Stimulated activated CD4-positive, alpha-beta T cell treated with anti-CD3 and anti-CD28 coated beads, Interleukin-4, amount 100 ng/mL, for 1 hour (primary cell): ENCODE measurements at regions not wholly inside any gene's neighbourhood (a gene's known extent, or its start where the extent isn't known, plus 50 kb on each side); places are given as distances from the start of the nearest gene placed in this dataset.
"Not testable (repeated sequence)": the region's sequence is repeated elsewhere in the genome, so short reads cannot be mapped to it uniquely, and the experiment has no call there.

Experiments used
- DNase-seq: peaks from one replicate; pipeline ENCODE4 v3.0.0-alpha.2; 2020

DNA sequence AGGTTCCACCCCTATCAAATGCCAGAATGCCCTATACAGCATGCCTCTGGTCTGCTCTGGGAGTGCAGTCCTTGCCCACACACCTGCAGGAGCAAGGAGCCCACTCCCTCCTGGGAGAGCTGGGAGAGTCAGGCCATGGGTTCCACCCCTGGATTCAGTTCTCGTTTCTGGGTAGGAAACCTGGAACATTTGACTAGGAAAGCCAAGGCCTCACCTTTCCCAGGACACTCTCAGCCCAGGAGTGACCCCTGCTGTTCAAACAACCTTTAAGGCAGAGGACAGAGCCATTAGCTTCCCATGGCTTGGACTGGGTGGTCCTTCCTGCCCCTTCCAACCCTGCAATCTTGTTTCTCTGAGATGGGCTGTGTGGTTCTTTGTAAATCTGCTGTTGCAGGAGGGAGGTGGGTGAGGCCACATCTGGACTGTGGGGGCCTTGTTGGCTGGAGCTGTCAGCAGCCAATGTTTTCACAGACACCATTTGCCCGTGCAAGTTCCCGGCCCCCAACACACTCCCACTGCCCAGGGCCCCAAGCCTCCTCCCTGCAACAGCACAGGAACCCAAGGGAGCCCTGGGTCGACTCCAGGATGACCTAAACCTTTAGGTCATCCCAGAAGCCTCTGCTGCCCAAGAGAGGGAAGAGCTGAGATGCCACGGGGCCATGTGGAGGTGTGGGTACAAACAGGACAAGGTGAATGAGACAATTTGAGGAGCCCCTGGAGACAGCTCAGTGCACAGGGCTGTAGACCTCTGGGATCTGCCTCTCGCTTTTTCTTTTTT is 104.4 kb downstream of the PJA1 start:
- DNase-seq: no peak

DNA sequence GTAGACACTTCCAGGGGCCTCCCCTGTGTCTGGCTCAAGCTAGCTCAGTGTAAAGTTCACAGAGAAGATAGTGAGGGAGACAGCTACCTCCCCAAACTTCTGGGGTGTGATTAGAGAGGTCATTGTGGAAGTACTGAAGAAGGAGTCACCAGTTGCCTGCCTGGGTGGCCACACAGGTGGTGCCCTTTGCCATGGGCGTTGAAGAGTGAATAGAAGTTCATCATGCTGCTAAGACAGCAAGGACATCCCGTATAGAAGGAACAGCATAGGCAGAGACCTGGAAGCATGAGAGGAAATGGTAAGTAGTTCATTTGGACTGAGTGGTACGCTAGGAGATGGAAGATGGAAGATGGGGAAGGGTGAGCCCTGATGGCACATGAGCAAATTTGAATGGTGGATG is 110.1 kb downstream of the PJA1 start:
- no peak for DNase-seq

DNA sequence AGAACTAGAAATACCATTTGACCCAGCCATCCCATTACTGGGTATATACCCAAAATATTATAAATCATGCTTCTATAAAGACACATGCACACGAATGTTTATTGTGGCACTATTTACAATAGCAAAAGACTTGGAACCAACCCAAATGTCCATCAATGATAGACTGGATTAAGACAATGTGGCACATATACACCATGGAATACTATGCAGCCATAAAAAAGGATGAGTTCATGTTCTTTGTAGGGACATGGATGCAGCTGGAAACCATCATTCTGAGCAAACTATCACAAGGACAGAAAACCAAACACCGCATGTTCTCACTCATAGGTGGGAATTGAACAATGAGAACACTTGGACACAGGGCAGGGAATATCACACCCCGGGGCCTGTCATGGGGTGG is 110.8 kb downstream of the PJA1 start:
- DNase-seq: not testable (repeated sequence)

DNA sequence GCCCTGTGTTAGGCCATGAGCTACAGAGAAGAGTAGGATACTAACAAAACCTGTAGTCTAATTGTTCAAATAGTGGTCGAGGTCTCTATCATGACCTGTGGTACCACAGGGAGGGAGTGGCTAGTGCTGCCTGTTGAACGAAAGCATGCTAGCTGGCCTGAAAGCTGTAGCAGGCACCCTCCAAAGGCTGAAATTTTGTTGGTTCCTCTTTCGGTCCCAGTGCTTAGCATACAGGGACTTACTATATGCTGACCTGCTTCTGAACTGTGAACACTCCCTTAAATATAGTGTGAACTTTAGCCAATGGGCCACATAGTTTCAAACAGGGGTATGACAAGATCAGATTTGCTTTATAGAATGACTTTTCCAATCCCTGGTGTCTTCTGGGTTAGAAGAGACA is 113.4 kb downstream of the PJA1 start:
- no peak for DNase-seq

DNA sequence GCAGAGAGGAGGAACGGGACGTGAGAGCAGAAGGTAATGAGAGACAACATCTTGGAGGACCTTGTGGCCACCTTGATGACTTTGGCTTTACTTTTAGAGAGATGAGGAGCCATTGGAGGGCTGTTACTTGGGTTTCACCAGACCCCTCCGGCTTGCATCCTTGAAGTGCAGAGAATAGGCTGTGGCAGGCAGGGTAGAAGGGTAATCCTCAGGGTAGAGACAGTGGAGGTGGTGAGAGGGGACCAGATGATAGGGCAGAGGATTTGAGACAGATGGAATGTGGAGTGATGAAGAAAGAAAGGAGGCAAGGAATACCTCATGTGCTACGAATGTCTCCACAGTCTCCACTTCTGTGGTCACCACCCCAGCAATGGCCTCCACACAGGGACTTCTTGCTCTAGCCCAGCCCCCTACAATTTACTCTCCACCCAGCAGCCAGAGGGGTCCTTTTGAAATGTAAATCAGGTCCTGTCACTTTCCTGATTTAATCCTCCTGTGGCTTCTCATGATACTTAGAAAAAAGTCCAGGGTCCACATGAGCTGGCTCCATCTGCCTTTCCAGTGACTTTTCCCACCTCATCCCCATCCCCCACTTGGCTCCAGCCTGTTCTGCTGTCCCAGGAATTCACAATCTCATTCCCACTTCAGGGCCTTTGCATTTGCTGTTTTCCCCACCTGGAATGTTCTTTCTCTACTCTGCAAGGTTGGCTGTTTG is 115.0 kb downstream of the PJA1 start:
- DNase-seq: no peak

DNA sequence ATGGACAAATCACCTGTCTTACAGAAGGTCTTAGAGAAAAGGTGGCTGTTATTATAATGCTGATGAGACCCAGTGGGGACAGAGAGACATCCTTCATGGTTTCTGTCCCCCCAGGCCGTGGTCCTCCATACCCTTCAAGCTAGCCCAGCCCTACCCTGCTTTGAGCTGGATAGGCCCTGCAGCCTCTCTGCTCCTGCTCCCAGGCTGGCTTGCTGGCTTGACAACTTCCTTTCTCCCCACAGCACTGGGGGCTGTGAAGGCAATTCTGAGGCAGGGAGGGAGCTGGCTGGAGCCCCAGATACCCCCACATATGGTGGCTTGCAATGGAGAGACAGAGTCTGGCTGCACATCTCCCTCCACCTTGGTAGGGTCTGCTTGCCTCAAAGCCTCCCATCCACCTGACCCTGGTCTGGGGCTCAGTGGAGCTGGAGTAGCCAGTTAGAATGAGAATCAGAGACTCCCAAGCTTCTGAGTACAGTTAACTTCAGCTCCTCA is 118.2 kb downstream of the PJA1 start:
- DNase-seq: no peak

DNA sequence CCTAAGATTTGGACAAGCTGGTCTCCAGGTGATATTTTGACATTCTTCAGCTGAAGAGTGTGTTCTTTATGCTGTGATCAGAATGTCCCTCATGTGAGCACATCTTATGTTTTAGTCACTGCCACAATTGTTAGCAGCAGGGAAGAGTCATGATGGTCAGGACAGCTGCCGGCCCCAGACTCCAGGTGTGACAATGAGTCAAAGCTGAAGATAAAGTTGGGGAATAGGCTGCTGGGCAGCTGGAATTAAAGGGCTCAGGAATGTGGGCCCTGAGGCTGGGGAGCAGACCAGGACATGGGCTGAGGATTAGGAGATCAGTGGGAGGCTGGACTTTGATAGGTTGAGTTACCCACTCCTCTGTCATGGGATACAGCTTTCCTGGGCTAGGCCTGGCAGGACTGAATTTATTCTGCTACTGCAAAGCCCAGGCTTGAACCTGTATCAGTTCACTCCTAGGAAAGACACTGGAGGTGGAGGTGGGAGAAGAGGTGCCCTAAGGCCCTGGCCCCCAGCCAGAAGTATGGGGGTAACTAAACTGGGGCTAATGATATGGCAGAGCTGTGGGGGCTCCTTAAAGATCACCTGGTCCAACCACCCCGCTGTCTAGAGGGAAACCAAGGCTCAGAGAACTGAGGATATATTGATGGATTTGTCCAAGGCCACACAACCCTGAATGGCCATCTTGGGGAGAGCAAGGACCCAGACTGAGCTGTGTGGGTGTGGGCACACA is 119.5 kb downstream of the PJA1 start:
- DNase-seq: no peak

DNA sequence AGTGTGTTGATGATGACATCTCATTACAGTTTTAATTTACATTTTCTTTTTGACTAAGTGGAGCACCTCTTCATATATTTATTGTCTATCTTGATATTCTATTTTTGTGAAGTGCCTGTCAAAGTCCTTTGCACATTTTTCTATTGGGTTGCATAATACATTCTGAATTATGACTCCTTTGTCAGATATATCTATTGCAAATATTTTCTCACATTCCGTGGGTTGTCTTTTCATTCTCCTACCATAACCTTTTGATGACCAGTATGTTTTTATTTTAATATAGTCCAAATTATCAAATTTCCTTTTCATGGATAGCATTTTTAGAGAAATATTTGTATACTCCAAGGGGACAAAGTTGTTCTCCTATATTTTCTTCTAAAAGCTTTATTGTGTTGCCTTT is 126.4 kb downstream of the PJA1 start:
- no peak for DNase-seq

DNA sequence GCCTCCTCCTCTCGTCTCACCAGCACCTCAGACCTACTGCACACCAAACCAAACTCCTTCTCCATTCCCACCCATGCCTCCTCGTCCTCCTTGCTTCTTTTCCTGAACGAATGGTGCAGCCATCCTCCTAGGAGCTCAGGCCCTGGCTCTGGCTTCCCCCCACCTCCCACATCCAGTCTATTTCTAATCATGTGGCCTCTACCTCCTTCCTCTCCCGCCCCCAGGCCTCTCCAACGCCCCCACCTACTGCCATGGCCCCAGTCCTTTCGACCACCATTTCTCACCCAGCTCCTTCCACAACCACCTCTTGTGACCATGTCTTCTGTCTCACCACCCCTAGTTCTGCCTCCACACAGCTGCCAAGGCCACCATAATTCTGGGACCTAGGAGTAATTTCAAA is 127.1 kb downstream of the PJA1 start:
- DNase-seq: no peak

DNA sequence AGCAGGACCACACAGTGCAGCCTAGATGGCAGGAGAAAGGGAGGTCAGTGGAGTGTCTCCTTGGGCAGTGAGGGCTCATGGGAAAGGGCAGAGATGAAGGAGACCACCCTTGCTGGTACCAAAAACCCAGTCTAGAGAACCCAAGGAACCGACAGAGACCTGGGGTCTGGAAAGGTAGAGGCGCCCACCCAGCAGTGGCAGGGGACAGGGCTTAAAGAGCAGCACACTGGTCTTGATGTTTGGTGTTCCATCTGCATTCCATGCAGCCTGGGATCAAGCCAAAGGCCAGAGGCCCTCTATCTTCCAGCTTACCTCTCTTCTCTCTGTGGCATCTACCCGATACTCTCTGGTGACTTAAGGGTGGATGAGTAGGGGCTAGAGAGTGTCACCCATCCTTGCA is 127.5 kb downstream of the PJA1 start:
- no peak for DNase-seq

DNA sequence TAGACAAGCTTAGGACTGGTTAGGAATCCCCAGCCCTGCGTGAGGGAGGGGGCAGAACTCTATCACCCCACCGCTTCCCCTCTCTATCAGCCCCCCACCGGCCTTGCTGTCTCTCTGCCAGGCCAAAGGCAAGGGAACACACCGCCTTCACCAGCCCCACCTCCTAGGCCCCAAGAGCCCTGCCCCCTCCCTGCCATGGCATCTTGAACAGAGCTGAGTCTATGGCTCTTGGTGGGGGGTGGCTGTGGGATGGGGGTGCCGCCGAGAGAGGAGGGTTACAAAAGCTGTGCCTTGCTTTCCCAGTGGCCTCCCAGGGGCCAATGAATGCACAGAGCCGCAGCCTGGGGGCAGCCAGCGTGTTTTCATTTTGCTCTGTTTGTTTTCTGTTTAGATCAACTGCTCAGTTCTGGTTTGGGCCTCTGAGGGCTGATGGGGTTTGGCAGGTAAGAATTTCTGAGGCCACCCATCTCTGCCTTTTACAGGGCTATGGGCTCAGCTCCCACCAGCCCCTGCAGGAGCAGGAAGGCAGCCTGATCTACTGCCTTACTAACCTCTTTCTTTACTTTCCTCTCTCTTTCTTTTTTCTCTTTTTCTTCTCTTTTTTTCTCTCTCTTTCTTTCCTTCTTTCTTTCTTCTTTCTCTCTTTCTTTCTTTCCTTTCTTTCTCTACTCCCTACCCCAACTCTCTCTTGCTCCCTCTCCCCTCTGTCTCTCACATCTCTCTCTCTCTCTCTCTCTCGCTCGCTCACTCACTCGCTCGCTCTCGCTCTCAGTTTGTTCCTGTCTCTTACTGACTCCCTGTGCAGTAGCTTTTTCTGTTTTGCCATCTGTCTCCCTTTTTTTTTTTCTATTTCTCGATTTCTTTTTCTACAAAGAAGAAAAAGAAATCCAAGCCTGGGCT is 128.3 kb downstream of the PJA1 start:
- DNase-seq: no peak

DNA sequence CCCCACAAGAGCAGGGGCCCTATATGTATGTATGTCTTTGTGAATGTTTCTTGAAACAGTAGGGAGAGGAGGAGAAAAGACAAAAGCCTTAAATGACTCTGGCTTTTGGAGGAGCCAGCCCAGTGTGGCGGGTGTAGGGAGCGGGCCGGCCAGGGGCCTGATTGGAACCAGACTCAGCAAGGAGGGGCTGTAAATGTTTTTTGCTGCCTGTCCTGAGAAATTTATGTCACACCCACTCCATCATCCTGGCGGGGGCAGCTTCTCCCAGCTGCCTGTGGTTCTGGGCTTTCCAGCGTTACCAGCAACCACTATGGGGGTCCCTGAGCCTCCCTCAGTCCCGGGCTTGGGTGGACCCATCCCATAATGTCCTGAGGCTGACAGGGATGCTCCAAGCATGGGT is 130.8 kb downstream of the PJA1 start:
- DNase-seq: no peak

DNA sequence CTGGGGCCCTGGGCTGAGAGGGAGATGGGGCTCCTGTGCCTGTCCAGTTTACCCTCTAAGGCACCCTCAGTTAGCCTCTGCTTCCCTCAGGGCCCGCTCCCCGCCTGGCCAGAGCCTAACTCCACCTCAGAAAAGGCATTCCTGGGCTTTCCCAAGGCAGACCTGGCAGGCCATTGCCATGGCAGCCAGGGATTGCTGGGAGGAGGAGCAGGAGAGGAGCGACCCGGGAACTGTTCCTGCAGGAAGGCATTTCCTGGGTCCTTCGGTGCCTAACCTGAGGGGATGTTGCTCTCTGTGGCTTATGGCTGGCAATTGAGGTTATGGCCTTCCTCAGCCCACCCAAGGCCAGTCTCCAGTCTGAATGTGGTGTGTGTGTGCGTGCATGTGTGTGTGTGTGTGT is 131.3 kb downstream of the PJA1 start:
- DNase-seq: no peak

DNA sequence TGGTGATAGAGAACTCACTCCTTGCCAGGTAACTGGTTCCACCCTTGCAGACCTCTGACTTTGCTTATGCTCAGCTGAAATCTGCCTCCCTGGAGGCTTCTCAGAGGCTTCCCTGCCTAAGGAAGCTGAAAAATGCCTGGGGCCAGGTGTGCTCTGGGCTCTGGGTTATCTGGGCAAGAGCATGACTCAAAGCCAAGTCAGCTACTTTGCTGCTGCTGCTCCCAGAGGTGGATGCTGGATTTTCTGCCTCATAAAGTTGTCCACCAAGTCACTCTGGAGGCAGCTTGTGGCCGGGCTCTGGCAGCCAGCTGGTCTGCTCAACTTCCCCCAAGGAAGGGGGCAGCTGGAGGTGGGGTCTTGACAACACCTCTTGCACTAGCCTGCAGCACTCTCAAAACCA is 132.7 kb downstream of the PJA1 start:
- no peak for DNase-seq

DNA sequence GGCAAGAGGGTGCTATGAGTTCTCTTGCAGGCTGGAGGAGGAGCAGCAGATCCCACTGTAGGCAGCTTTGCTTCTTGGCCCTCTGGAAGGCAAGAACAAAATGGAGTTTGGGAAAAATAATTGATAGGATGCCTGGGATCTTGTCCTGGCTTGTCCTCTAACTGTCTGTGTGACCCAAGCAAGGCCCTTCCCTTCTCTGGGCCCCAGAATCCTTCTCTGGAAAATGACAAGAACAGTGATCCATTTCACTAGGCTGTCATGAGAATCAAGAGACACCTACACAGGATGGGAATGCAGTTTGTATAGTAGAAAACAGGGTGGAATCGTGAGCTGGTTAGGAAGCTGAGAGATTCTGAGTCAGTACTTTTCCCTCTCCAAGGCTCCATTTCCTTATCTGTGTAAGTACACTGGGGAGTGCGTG is 133.3 kb downstream of the PJA1 start:
- no peak for DNase-seq

DNA sequence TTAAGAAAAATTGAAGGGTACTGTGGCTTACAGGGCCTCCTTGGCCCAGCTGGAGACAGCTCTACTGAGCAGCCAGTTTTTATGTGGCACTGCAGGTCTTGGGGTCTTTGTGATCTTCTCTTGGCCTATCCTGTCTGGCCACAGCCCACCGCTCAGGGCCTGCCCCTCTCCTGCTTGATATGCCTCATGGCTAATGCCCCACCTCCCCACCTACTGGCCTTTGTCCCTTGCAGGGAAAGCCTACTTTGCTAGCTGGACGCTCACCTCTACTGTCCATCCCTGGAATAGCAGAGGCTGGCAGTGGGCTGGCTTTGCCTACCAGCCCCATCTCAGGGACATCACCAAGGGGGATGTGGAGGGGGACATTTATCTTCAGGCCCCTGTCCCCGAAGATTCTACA is 134.1 kb downstream of the PJA1 start:
- DNase-seq: no peak

DNA sequence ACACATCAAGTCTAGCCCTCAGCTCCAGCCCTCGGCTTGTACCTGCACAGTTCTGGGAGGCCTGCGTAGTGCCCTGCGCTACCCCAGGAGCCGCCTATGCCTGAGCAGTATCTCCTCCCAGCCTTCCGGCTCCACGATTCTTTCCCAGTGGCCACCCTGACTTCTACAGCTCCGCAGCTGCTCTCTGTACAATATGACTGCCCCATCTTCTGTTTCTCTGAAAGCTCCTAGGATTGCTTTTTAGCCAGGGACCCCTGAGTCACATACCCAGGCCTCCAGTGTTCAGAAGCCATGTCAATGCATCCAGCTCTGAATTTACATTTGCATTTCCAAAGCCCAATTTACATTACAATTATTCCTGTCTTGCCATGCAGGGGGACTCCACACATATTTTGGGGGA is 135.5 kb downstream of the PJA1 start:
- no peak for DNase-seq

DNA sequence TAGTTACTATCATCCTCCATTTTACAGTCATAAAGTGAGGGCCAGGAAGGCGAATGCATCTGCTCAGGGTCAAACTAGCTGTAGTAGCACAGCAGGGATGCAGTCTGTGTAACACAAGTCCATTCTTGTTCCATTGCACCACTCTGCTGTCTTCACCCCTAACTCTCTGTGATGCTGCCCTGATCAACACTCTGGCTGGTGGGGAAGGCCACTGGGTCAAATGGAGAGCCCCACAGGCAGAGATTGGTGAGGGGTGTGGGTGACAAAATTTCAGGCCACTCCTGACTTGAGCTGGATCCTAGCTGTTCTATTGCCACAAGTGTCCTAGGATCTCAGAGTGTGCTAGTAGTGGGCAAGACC is 136.5 kb downstream of the PJA1 start:
- no peak for DNase-seq

DNA sequence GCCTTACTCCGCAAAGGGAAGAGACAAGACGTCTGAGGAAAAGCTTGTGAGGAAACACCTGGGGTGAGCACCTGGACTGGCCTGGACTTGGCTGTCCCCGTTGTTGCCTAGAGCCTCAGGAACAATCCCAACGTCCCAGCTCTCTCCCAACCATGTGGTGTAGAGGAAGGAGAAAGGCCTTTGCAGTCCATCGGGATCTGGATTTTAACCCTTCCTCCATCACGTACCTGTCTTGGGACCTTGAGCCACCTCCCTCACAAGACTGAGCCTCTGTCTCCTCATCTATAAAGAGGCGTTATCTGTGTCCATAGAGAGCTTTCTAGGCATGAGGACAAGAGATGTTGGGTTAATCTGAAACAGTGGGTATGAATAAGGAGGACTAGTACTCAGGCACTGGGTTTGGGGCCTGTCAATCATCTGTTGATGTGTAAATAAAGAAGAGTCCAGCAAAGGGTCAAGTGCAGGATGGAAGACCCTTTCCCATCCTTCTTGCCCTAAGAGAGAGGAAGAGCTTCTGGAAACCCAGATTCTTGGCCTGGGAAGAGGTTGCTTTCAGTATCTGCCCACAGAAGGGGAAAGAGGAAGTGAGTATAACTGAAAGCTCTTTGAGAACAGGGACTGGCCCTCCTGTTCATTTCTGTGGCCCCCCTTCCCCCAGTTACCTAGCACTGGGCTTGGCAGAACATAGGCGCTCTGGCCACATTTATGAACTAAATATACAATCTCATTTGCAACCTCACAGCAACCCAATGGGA is 137.1 kb downstream of the PJA1 start:
- DNase-seq: no peak

DNA sequence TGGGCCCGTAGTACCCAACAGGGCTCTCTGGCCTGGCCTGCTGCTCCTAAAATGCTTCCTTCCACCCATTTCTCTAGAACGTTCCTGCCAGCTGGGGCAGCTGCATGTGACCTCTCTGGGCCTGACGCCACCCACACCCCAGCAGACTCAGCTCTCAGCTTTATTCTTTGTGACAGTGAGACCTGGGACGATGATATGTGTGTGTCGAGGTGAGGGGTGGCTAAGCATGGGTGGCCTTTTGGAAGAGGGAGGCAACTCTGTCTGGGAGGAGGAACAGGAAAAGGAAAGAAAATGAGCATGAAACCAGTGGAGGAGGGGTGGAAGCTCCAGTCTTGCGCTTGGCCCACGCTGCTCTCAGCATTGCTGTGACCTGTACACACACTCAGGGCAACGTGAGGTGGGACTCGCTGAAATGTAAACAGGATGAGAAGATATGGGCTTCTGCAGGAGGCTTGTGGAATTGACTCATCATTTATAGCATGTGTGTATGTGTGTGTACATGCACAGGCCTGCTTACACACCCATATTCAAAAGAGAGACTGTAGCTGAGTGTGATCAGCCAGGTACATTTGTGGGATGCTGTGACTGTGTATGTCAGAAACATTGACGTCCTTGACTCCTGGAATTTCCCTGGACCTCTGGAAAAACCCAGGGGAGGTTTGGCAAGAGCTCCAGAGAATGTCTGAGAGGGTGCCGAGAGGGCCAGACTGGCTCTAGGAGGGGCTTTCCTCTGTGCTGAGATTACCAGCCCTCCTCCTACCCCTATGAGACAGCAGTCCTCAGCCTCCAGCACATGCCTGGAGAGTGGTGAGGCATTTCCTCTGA is 137.9 kb downstream of the PJA1 start:
- no peak for DNase-seq

DNA sequence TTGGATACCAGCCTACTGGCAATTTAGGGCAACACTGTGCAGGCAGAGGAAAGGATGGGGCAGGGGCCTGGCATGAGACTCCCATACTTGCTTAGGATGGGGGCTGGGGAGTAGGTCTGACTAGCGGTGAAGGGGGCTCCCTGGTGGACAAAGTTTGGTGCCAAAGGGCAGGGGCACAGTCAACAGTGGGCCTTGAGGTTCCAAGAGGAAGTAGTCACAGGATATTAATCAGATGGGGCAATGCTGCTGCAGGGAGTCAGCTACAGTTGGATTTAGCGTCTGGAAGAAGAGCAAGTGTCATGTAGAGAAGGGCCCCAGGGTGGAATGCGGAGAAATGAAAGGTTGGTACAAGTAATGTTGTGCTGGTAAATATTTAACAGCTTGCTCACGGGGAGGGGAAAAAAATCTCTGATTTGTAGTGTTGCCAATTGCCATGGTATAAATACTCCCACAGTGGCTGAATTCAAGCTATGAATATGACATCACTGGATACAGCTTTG is 139.4 kb downstream of the PJA1 start:
- no peak for DNase-seq
